HEK293 (cell line): ENCODE measurements at regions not wholly inside any gene's neighbourhood (a gene's known extent, or its start where the extent isn't known, plus 50 kb on each side); places are given as distances from the start of the nearest gene placed in this dataset.

Experiments
- CTCF ChIA-PET: fragments of 350-600 bp; formaldehyde crosslinking; extraction: SDS; loops from one replicate; lab custom pipeline; 2021; ENCODE audit warnings: antibody characterized with exemption; lab: Yijun Ruan, JAX
- POLR2A ChIA-PET: fragments of 300-600 bp; formaldehyde crosslinking; extraction: SDS; loops from one replicate; lab custom pipeline; 2020; ENCODE audit warnings: antibody characterized with exemption, inconsistent platforms; lab: Yijun Ruan, JAX
- H3K27ac ChIP-seq: fragments of 200-500 bp; sonication (Bioruptor generic); 2 replicates; pipeline ENCODE4 v1.5.1; 2014; ENCODE audit warnings: low read depth, low read length, control low read depth, inconsistent platforms; ENCODE audit errors: extremely low read depth
- H3K36me3 ChIP-seq, 2 experiments: fragments of 200-500 bp in 1 of 2; sonication (Bioruptor generic) in 1 of 2; 1 replicate in 1 of 2; 2 replicates in 1 of 2; pipeline ENCODE4 v1.5.1; 2014 to 2017; ENCODE audit warnings: inconsistent platforms in 2 of 2, low read length in 2 of 2; ENCODE audit not compliant: control insufficient read depth in 2 of 2, insufficient read depth in 1 of 2
- H3K4me1 ChIP-seq: fragments of 200-500 bp; sonication (Bioruptor generic); 2 replicates; pipeline ENCODE4 v1.5.1; 2014; ENCODE audit warnings: mild to moderate bottlenecking, low read length, inconsistent platforms; ENCODE audit not compliant: control insufficient read depth, insufficient read depth
- H3K4me3 ChIP-seq: 2 replicates; pipeline ENCODE4 v1.5.1; 2011; ENCODE audit warnings: low read depth, mild to moderate bottlenecking, control low read depth, low read length, moderate library complexity
- H3K9me3 ChIP-seq: fragments of 200-500 bp; sonication (Bioruptor generic); 2 replicates; pipeline ENCODE4 v1.5.1; 2014; ENCODE audit warnings: low read depth, low read length, inconsistent platforms; ENCODE audit not compliant: control insufficient read depth, insufficient read depth
- AEBP2 ChIP-seq: fragments of 450-650 bp; formaldehyde crosslinking; IDR thresholded peaks from 2 replicates; pipeline ENCODE4 v1.5.1; 2016; ENCODE audit warnings: missing biosample characterization, missing genetic modification characterization, borderline replicate concordance
- GLI2 ChIP-seq: fragments of 450-650 bp; formaldehyde crosslinking; IDR thresholded peaks from 2 replicates; pipeline ENCODE4; 2017; ENCODE audit warnings: missing biosample characterization, missing genetic modification characterization, low read depth, borderline replicate concordance
- HOXA7 ChIP-seq: sonication (generic); formaldehyde crosslinking; IDR thresholded peaks from 2 replicates; pipeline ENCODE4 v1.8.1; 2022; ENCODE audit warnings: missing genetic modification reagents, borderline replicate concordance
- INSM2 ChIP-seq: fragments of 450-650 bp; formaldehyde crosslinking; IDR thresholded peaks from 2 replicates; pipeline ENCODE4 v1.5.1; 2016; ENCODE audit warnings: missing biosample characterization, missing genetic modification characterization
- KLF1 ChIP-seq: fragments of 450-650 bp; formaldehyde crosslinking; IDR thresholded peaks from 2 replicates; pipeline ENCODE4 v1.5.1; 2016; ENCODE audit warnings: missing biosample characterization, missing genetic modification characterization
- KLF7 ChIP-seq: fragments of 450-650 bp; formaldehyde crosslinking; IDR thresholded peaks from 2 replicates; pipeline ENCODE4 v1.5.1; 2016; ENCODE audit warnings: missing biosample characterization, missing genetic modification characterization, borderline replicate concordance
- SCRT2 ChIP-seq: fragments of 450-650 bp; formaldehyde crosslinking; IDR thresholded peaks from 2 replicates; pipeline ENCODE4 v1.5.1; 2016; ENCODE audit warnings: missing biosample characterization, missing genetic modification characterization
- TSHZ1 ChIP-seq: fragments of 450-650 bp; formaldehyde crosslinking; IDR thresholded peaks from 2 replicates; pipeline ENCODE4 v1.5.1; 2016; ENCODE audit warnings: missing biosample characterization, missing genetic modification characterization, borderline replicate concordance
- ZFHX2 ChIP-seq: fragments of 450-650 bp; formaldehyde crosslinking; conservative IDR thresholded peaks from 2 replicates; pipeline ENCODE4 v1.5.1; 2016; ENCODE audit warnings: missing biosample characterization, missing genetic modification characterization
- ZNF148 ChIP-seq: fragments of 450-650 bp; formaldehyde crosslinking; IDR thresholded peaks from 2 replicates; pipeline ENCODE4 v1.5.0; 2017; ENCODE audit warnings: missing biosample characterization, missing genetic modification characterization, borderline replicate concordance
- ZNF223 ChIP-seq: fragments of 450-650 bp; formaldehyde crosslinking; IDR thresholded peaks from 2 replicates; pipeline ENCODE4 v1.5.1; 2016; ENCODE audit warnings: missing biosample characterization, missing genetic modification characterization
- ZNF24 ChIP-seq: fragments of 450-650 bp; formaldehyde crosslinking; IDR thresholded peaks from 2 replicates; pipeline ENCODE4 v1.5.1; 2016; ENCODE audit warnings: missing biosample characterization, missing genetic modification characterization
- ZNF335 ChIP-seq: fragments of 450-650 bp; formaldehyde crosslinking; conservative IDR thresholded peaks from 2 replicates; pipeline ENCODE4 v1.5.1; 2016; ENCODE audit warnings: missing biosample characterization, missing genetic modification characterization
- ZNF350 ChIP-seq: fragments of 450-650 bp; formaldehyde crosslinking; IDR thresholded peaks from 2 replicates; pipeline ENCODE4 v1.5.0; 2017; ENCODE audit warnings: missing biosample characterization, mild to moderate bottlenecking, missing genetic modification characterization
- ZNF362 ChIP-seq: fragments of 450-650 bp; formaldehyde crosslinking; IDR thresholded peaks from 2 replicates; pipeline ENCODE4 v1.5.1; 2016; ENCODE audit warnings: missing biosample characterization, missing genetic modification characterization
- ZNF521 ChIP-seq: fragments of 450-650 bp; formaldehyde crosslinking; IDR thresholded peaks from 2 replicates; pipeline ENCODE4 v1.5.1; 2017; ENCODE audit warnings: missing biosample characterization, mild to moderate bottlenecking, missing genetic modification characterization
- ZNF610 ChIP-seq: fragments of 450-650 bp; formaldehyde crosslinking; IDR thresholded peaks from 2 replicates; pipeline ENCODE4 v1.5.1; 2016; ENCODE audit warnings: missing biosample characterization, missing genetic modification characterization, borderline replicate concordance
- ZNF692 ChIP-seq: fragments of 450-650 bp; formaldehyde crosslinking; IDR thresholded peaks from 2 replicates; pipeline ENCODE4 v1.5.1; 2016; ENCODE audit warnings: missing biosample characterization, missing genetic modification characterization
- ZNF707 ChIP-seq: fragments of 450-650 bp; formaldehyde crosslinking; IDR thresholded peaks from 2 replicates; pipeline ENCODE4 v1.5.1; 2016; ENCODE audit warnings: missing biosample characterization, missing genetic modification characterization
- ZNF747 ChIP-seq: fragments of 450-650 bp; formaldehyde crosslinking; IDR thresholded peaks from 2 replicates; pipeline ENCODE4 v1.5.1; 2016; ENCODE audit warnings: missing biosample characterization, missing genetic modification characterization
- ZNF791 ChIP-seq: fragments of 450-650 bp; formaldehyde crosslinking; IDR thresholded peaks from 2 replicates; pipeline ENCODE4 v1.5.1; 2016; ENCODE audit warnings: missing biosample characterization, missing genetic modification characterization
- ZNF830 ChIP-seq: fragments of 450-650 bp; IDR thresholded peaks from 2 replicates; pipeline ENCODE4 v1.5.0; 2018; ENCODE audit warnings: missing biosample characterization, missing genetic modification characterization, low read depth, mild to moderate bottlenecking, moderate library complexity
- ZNF843 ChIP-seq: fragments of 450-650 bp; formaldehyde crosslinking; IDR thresholded peaks from 2 replicates; pipeline ENCODE4 v1.5.1; 2016; ENCODE audit warnings: missing biosample characterization, missing genetic modification characterization

GRCh38 chr1:193552274-193552673, 365.9 kb upstream of the B3GALT2 start (continued):
- TF ChIP-seq ZNF223 (tag by site-specific recombination): no peak
- TF ChIP-seq KLF1 (tag by site-specific recombination): no peak
- no peak for TF ChIP-seq INSM2 (tag by site-specific recombination)
- TF ChIP-seq ZNF610 (tag by site-specific recombination): no peak
- TF ChIP-seq ZNF24 (tag by site-specific recombination): no peak
- no peak for TF ChIP-seq ZNF747 (tag by site-specific recombination)
- no peak for TF ChIP-seq SCRT2

GRCh38 chr1:193549081-193549480, 362.7 kb upstream of the B3GALT2 start:
- no peaks in the 10 kb centered on the region for H3K9me3 ChIP-seq
- H3K4me1 ChIP-seq: no peaks in the 10 kb centered on the region
- CTCF ChIA-PET: no interaction called here
- H3K27ac ChIP-seq: no peak overlapping the region
- H3K4me3 ChIP-seq: no peak overlapping the region
- POLR2A ChIA-PET: no interaction called here
- H3K36me3 ChIP-seq: no peaks in the 10 kb centered on the region
- no peak for TF ChIP-seq ZNF362 (tag by site-specific recombination)
- no peak for TF ChIP-seq HOXA7 (CRISPR knock-in tag)
- no peak for TF ChIP-seq ZNF791 (tag by site-specific recombination)
- no peak for TF ChIP-seq ZNF830 (tag by site-specific recombination)
- no peak for TF ChIP-seq ZNF707 (tag by site-specific recombination)
- no peak for TF ChIP-seq ZNF692 (tag by site-specific recombination)
- TF ChIP-seq ZNF335: no peak
- TF ChIP-seq ZFHX2 (tag by site-specific recombination): no peak
- TF ChIP-seq ZNF843 (tag by site-specific recombination): no peak
- no peak for TF ChIP-seq AEBP2 (tag by site-specific recombination)
- TF ChIP-seq TSHZ1 (tag by site-specific recombination): no peak
- TF ChIP-seq ZNF350 (tag by site-specific recombination): no peak
- TF ChIP-seq GLI2 (tag by site-specific recombination): no peak
- no peak for TF ChIP-seq ZNF148 (tag by site-specific recombination)
- TF ChIP-seq KLF7 (tag by site-specific recombination): no peak
- no peak for TF ChIP-seq ZNF521 (tag by site-specific recombination)
